Stimulated activated CD8-positive, alpha-beta memory T cell treated with anti-CD3 and anti-CD28 coated beads, Interleukin-15, amount 100 ng/mL, for 4 hours (primary cell): ENCODE measurements at regions not wholly inside any gene's neighbourhood (a gene's known extent, or its start where the extent isn't known, plus 50 kb on each side); places are given as distances from the start of the nearest gene placed in this dataset.
"Not testable (repeated sequence)": the region's sequence is repeated elsewhere in the genome, so short reads cannot be mapped to it uniquely, and the experiment has no call there.

Experiments
- DNase-seq, 2 donors: peaks; one replicate each; pipeline ENCODE4 v3.0.0-alpha.2; 2020; ENCODE audit warnings: low read depth in 2 of 2

DNA sequence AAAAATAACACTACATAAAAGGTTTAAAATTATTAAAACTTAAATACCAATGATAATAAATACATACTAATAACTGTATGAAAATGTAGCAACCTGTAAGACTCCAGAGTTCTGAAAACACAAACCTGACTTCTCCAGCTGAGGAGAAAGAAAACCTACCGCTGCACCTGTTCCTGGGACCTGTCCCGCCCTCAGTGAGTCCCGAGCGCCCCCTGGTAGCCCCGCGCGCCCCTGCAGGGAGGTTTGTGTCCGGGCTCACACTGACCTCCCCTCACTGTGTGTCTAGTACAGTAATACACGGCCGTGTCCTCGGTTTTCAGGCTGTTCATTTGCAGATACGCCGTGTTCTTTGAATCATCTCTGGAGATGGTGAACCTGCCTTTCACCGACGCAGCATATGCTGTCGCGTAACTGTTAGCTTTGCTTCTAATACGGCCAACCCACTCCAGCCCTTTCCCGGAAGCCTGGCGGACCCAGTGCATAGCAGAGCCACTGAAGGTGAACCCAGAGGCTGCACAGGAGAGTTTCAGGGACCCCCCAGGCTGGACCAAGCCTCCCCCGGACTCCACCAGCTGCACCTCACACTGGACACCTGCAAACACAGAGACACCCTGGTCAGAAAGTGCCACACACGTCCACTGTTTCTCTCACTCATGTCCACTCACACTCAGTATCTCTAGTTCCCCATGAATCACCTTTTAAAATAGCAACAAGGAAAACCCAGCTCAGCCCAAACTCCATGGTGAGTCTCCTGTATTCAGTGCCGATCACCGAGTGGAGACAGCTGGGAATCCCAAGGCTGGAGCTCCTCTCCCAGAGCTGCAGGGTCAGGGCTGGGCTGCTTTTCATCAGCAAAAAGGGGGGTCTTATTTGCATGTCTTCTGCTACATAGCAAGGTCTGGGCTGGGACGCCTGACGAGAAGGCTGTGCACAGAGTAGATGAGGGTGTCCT, 1276.3 kb downstream of the TMEM121 start:
- no peak for DNase-seq

DNA sequence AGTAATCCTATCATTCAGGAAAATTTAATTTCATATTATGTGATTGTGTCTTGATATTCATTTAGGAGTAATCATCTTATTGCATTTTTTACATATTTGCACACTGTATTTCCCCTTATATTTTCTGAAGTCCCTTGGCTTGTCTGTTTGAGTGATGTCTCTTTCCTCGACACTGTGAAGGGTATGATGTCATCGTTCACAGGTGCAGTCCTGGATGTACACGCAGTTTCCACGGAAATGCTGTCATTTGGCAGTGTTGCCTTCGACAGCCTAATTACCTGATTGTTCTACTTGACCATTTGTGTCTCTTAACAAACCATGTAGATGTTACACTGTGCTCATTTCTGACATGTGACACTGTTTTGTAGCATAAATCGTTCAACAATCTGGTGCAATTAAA, 1277.0 kb downstream of the TMEM121 start:
- DNase-seq = no peak

DNA sequence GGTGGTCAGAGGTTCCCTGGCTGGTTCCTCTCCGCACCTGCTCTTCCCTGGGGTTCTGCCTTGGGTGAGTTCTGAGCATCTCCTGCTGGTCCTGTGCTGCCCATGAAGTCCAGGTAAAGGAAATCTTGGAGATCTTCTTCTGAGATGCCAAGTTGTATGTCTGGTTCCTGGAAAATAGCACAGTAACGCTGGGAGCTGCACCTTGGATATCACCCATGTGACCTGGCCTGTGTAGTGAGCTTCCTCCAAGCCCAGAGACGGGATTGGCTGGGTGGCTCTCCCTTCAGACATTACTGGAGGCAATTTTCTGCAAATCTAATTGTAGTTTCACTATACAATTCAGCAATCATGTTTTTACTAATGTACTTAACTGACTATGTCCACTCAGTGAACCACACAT, 1281.1 kb downstream of the TMEM121 start:
- DNase-seq = no peak

DNA sequence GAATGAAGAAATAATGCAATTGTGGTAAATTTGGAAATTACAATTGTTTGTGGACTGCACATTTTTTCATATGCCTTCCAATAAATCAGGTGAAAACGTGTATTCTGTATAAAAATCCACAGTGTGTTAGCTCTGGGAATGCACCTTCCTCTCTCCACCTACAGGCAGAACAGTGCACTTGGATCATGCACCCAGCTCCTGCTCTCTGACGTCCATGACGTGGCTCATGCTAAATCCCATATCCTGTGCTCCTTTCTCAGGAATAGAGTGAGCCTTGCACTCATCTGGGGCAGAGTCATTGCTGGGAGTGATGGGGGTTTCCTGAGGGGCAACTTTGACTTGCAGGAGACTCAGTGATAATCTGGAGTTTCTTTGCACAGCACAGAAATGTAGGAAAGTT, 1282.1 kb downstream of the TMEM121 start:
- DNase-seq = no peak

DNA sequence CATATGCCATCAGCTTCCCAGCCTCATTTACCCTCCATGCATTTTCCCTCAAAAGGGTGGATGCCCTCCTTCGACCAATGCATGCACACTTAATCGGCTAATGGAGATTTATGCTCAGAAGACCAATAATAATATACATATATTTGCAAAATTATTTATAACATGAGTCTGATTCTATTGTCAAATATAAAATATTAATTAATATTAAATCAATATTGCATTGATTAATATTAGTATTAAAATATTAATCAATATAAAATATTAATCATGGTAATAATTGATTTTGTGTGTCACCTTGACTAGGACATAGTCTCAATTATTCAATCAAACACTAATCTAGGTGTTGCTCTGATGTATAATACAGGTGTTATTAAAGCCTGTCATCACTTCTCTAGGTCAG, 1282.5 kb downstream of the TMEM121 start:
- no peak for DNase-seq

DNA sequence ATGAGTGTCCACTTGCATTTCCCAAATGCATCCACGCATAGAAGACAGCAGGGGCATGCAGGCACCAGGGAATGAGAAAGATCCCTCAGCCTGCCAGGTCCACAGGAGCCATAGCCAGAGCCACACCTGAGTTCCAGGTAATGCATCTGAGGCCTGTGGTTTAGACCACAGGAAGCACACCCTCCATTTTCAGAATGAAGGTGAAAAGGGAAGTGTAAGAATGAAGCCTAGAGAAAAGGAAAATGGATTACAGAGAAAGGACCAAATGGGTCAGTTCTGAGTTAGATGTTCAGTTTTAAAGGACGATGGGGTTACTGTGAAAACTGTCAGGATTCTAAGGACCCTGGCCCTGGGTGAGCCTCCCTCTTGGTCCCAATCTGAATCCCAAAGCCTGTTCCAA, 1283.2 kb downstream of the TMEM121 start:
- no peak for DNase-seq

DNA sequence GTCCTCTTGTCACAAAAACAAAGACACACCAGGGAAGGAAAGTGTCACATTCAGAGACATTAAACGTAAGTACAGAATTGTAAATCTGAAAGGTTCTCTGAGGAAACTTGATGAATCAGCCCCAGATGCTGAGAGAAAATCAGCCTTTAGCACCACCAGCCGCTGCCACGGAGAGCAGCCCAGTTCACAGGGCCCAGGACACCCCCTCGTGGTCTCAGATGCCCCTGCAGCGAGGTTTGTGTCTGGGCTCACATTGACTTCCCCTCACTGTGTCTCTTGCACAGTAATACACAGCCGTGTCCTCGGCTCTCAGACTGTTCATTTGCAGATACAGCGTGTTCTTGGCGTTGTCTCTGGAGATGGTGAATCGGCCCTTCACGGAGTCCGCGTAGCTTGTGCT, 1283.8 kb downstream of the TMEM121 start:
- not testable (repeated sequence) for DNase-seq

DNA sequence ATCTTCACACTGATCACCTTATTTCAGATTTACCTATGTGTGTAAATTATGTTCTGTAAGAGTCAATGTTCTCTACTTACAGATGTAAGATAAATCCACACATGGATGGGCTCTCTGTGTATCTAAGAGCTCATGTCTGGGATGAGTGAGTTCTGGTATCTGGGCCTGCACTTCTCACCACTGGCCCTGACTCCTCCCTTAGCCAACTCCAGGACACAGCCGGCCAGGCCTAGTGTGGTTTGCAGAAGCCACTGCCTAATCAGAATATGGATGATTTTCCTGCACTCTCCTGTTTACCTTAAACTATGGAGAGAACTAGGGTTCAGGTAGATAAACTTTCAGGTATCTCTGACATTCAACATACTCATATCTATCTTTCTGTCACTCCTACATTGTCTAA, 1284.8 kb downstream of the TMEM121 start:
- no peak for DNase-seq

DNA sequence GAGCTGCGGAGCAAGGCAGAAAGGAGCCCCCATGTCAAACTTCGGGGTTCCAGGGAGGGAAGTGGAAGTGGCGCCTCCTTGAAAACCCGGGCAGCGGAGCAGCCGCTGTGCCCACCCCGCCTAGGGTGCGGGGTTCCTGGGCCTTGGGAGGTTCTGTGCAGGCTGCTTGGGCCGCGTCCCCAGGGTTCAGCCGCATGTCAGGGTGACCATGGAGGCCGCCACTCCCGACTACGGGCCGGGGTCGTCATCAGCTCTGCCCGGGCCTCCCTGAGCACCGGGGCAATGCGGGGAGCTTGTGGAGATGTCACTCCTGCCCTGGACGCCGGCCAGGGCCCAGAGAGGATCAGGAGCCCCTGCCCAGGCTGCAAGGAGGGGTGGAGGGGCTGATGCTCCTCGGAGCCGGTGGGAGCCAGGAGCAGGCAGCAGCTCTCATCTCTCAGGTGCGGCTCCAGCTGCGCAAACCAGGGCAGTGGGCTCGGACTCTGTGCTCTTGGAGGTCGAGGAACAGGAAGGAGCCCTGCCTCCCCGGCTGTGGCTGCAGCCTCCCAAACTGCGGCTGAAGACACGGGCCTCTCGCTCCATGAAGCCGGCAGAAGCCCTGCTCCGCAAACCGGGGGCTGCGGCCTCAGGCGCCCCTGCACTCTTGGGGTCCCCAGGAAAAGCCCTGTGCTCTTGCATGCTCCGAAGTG, 1286.5 kb downstream of the TMEM121 start:
- DNase-seq = no peak

DNA sequence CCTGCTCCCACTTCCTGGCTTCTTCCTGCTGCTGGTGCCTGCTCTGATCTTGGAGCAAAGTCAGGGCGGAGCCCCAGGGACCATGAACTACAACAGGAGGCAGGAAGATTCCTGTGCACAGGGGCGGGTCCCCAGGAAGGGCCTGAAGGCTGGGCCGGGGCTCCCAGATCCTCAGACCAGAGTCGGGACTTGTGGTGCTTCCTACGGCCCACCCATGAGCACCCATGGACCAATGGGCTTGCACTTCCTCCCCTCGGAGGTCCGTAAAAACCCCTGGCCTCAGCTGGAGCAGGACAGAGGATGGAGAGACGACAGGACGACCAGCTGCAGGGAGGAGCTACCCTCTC, 1287.1 kb downstream of the TMEM121 start:
- DNase-seq = no peak

DNA sequence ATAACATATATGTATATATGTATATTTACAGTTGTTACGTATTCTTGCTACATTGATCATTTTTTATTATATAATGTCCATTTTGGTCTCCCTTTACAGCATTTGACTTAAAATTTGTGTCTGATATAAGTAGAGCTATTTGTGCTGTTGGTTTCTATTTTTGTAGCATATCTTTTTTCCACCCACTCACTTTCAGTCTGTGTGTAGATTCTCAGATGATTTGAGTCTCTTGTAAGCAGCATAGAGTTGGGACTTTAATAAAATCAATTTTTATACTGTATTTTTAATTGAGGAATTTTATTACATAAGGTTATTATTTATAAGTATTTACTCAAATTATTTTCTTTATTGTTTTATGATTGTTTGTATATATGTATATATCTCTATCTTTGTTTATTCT, 1293.7 kb downstream of the TMEM121 start:
- DNase-seq = no peak

DNA sequence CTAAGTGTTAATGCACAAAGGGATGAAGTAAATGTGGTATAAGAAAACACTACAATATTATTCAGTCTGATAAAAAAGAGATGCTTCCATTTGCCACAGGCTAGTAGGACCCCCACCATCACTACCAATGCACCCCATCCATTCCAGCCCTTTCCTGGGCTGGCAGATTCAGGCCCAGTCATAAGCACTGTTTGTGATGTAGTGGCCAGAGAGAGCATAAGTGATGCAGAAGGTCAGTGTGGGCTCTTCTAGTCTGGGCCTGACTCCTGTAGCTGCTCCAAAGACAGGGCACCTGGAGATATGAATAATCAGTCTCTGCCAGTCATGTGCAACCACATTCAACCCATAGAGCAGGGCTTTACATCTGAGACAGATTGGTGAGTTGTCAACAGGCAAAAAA, 1294.7 kb downstream of the TMEM121 start:
- no peak for DNase-seq

DNA sequence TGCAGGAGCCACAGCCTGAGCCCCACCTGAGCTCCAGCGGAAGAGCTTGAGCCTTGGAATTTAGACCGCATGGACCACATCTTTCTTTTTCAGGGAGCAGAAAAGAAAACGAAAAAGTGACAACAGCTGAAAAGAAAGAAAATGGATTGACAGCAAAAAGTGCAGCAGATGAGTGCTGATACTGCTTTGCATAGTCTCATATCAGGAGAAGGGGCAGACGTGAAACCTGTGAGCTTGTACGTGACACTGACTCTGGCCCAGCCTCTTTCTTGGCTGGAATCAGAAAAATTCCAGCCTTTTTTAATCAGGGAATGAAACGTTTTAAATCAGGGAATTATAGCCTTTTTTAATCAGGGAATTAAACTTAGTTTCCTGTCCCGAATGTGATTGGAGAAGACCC, 1296.5 kb downstream of the TMEM121 start:
- no peak for DNase-seq

DNA sequence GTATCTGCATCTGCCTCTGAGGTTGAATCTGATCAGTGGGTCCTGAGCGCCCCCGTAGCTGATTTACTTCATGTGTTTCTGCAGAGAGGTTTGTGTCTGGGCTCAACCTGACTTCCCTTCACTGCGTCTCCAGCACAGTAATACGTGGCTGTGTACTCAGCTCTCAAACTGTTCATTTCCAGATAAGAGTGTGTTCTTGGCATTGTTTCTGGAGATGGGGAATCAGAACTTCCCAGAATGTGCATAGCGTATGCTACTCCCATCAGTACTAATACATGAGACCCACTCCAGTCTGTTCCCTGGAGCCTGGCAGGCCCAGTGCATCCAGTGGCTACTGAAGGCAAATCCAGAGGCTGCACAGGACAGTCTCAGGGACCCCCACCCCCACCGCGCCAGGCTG, 1297.2 kb downstream of the TMEM121 start:
- no peak for DNase-seq

DNA sequence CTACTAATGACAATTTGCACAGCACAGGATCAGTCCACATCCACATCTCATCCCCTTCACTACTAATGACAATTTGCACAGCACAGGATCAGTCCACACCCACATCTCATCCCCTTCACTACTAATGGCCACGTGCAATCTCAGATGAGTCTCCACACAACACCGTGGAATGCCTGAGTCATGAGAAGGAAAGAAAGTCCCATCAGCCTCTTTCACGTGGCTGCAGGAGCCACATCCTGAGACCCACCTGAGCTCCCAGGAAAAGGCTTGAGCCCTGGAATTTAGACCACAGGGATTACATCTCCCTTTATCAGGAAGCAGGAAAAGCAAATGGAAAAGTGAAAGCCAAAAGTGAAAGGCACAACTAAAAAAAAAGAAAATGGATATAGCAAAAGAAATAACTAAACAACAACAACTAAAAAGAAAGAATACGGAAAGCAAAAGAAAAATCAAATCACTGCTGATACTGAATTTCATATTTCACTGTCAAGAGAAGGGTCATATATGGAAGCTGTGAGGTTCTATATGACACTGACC, 1300.5 kb downstream of the TMEM121 start:
- no peak for DNase-seq

DNA sequence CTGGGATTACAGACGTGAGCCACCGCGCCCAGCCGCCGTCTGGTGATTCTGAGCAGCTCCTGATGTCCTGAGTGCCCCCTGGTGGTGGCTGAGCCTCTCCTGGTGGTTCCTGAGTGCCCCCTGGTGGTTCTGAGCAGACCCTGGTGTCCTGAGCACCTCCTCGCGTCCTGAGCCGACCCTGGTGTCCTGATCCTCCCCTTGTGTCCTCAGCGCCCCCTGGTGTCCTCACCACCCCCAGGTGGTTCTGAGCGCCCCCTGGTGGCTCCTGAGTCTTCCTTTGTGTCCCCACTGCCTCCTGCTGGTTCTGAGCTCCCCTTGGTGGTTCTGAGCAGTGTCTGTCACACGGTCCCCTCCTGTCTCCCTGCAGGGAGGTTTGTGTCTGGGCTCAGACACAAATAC, 1304.9 kb downstream of the TMEM121 start:
- DNase-seq = no peak

DNA sequence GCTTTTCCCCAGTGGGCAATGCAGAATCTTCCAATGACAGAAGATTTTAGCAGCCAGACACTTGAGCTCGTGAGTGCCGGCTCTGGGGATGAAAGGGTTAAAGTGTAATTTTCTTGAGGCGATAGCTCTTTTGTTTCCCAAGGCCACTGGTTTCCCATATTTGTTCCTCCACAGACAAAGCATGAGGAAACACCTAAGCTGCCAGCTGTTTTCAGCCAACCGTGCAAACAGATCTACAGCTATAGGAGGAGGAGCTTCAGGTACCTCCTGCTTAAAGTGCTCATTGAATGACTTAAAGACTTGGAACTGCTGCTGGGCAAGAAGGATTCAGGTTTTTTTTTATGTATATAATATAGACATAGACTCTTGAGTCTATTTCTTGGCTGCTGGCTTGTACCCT, 1311.5 kb downstream of the TMEM121 start:
- no peak for DNase-seq

DNA sequence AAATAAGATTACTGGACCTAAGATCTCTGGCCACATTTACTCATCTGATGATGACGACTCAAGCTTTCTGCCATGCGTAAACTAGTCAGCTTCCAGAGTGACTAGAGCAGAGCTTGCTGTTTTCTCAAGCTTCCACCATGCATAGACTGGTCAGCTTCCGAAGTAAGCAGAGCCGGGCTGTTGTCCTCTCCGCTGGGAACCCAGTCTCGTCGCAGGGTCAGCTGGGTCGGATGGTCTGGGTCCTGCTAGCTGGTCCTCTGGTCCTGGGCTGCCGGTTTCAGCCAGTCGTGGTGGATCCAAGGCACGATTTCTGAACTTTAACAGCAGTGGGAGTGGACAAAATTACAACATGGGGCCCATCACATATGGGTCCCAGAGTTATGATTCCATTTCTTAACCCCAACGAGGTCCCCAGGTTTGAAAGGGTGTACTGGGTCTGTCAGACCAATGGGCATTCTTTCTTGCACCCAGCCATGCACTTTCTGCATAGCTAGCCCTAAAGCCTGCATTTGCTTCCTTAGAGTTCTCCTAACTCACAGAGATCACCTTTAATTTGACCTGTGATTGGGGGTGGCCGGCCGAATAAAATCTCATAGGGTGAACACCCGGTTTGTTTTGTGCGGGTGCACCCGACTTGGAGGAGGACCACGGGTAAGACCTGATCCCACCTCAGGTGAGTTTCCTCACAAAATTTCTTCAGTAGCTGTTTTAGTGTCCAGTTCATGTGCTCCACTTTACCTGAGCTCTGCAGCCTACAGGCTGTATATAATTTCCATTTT, 1312.8 kb downstream of the TMEM121 start:
- DNase-seq = no peak

DNA sequence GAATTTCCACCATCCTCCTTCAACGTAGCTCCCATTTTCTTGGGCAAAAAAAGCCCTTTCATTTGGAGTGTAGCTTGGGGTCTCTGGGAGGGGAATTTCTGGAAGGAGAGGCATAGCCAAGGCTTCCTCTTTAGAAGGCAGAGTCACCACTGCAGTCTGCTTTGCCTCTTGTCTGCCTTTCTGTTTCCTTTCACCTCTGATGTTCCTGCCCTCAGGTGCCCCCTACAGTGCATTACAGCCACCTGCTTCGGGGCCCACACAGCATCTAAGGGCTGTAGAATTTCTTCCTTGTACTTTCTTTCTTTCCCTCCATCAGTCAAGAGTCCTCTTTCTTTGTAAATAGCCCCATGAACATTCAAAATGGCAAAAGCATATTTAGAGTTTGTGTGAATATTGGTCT, 1313.9 kb downstream of the TMEM121 start:
- no peak for DNase-seq

DNA sequence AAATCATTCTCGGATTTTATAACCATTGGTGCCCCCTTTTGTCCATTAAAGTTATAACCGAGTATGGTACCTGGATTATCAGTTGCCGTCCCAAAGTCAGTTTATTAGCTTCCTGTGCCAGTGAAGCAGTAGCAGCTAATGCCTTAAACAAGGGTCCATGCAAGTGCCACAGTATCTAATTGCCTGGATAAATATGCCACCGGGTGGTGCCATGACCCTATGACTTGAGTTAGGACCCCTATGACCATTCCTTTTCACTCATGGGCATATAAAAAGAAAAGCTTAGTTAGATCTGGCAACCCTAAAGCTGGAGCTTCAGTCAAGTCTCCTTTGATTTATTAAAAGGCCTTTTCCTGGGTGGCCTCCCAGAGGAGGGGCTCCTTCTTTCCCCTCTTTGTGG, 1314.6 kb downstream of the TMEM121 start:
- DNase-seq = no peak

DNA sequence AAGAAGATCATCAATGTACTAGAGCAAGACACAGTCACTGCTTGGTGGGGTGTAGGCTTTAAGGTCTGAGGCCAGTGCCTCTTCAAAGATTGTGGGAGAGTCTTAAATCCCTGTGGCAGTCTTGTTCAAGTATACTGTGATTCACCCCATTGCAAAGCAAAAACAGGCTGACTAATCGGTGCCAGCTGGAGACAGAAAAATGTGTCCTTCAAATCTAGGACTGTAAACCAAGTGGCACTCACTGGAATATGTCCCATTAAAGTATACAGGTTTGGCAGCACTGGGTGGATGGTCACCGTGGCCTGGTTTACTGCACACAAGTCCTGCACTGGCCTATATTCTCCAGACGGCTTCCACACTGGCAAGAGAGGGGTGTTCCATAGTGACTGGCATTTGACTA, 1315.3 kb downstream of the TMEM121 start:
- no peak for DNase-seq

DNA sequence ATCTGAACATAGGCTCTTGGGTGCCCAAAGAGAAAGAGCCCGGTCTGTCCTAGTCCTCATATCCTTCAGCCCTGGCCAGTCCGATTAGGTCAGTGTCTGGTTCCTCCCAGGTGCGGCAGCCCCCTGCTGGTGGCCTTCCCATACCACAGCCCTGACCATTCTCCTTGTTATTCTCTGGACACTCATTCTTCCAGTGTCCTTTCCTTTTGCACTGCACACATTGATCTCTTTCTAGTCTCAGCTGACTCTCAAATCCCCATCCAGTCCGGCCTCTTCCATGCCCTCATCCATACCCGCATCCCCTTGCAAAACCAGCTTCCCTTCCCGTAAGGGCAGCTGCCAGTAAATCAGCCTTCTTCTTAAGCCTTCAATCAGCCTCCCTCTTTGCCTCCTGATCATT, 1316.3 kb downstream of the TMEM121 start:
- no peak for DNase-seq
